ENCODE measurements at regions not wholly inside any gene's neighbourhood (a gene's known extent, or its start where the extent isn't known, plus 50 kb on each side); places are given as distances from the start of the nearest gene placed in this dataset.

GRCh38 chr2:144259332-144259731, 260.6 kb downstream of the ZEB2 start:
- Histone ChIP-seq H3K79me2 (ENCODE audit: low read depth) (peaks cover 17% of the 10 kb centered on the region), H3K4me1 (no peaks in the 10 kb centered on the region), H3F3A (ENCODE audit: low read depth) (no peaks in the 10 kb centered on the region), H3K4me2 (no peak overlapping the region), H3K27ac (no peak overlapping the region), H3K9me3 (ENCODE audit: low read depth) (peaks cover 16% of the 10 kb centered on the region), H3K36me3 (peaks cover 4% of the 10 kb centered on the region), H3K27me3 (no peaks in the 10 kb centered on the region), H4K20me1 (ENCODE audit: low read depth) (no peaks in the 10 kb centered on the region), H3K4me3 (no peak overlapping the region), H3K9ac (no peak overlapping the region), H2AFZ (replicated peaks) (no peak overlapping the region)
- no peak overlapping the region for H3K4me3 Mint-ChIP-seq
- no peaks in the 10 kb centered on the region for H3K27me3 Mint-ChIP-seq (ENCODE audit: insufficient read depth, low read depth)
- H3K36me3 Mint-ChIP-seq, result peaks cover 25% of the 10 kb centered on the region
- H3K27ac Mint-ChIP-seq, result no peak overlapping the region
- H3K9me3 Mint-ChIP-seq, result peaks cover 41% of the 10 kb centered on the region
- no peak for DNase-seq (ENCODE audit: low spot score)
- TF ChIP-seq EZH2 (IDR thresholded peaks at IDR 0.05) (no peak), CTCF (IDR thresholded peaks at IDR 0.05) (no peak), EZH2phosphoT487 (IDR thresholded peaks at IDR 0.05) (no peak)
- H3K4me1 Mint-ChIP-seq, result no peaks in the 10 kb centered on the region

GRCh38 chr2:144258154-144258553, 261.8 kb downstream of the ZEB2 start:
- no peaks in the 10 kb centered on the region for H4K20me1 ChIP-seq (ENCODE audit: low read depth)
- H3K9ac ChIP-seq, result no peak overlapping the region
- Mint-ChIP-seq H3K27ac (no peak overlapping the region), H3K4me1 (no peaks in the 10 kb centered on the region), H3K4me3 (no peak overlapping the region), H3K27me3 (ENCODE audit: insufficient read depth, low read depth) (no peaks in the 10 kb centered on the region), H3K36me3 (peaks cover 29% of the 10 kb centered on the region), H3K9me3 (peaks cover 52% of the 10 kb centered on the region)
- H2AFZ ChIP-seq (replicated peaks), result no peak overlapping the region
- no peak overlapping the region for H3K4me3 ChIP-seq
- peaks cover 25% of the 10 kb centered on the region for H3K9me3 ChIP-seq (ENCODE audit: low read depth)
- no peak for DNase-seq (ENCODE audit: low spot score)
- no peaks in the 10 kb centered on the region for H3F3A ChIP-seq (ENCODE audit: low read depth)
- no peak overlapping the region for H3K27ac ChIP-seq
- H3K27me3 ChIP-seq, result no peaks in the 10 kb centered on the region
- H3K4me1 ChIP-seq, result no peaks in the 10 kb centered on the region
- no peak overlapping the region for H3K4me2 ChIP-seq
- TF ChIP-seq EZH2 (IDR thresholded peaks at IDR 0.05), result no peak
- TF ChIP-seq CTCF (IDR thresholded peaks at IDR 0.05), result no peak
- TF ChIP-seq EZH2phosphoT487 (IDR thresholded peaks at IDR 0.05), result no peak
- peaks cover 17% of the 10 kb centered on the region for H3K79me2 ChIP-seq (ENCODE audit: low read depth)
- peaks cover 4% of the 10 kb centered on the region for H3K36me3 ChIP-seq

- peaks cover 34% of the 10 kb centered on the region for H3K36me3 Mint-ChIP-seq
- Histone ChIP-seq H3K4me1 (no peaks in the 10 kb centered on the region), H3F3A (ENCODE audit: low read depth) (no peaks in the 10 kb centered on the region), H3K79me2 (ENCODE audit: low read depth) (peaks cover 17% of the 10 kb centered on the region), H3K9ac (no peak overlapping the region), H3K27me3 (no peaks in the 10 kb centered on the region), H2AFZ (replicated peaks) (no peak overlapping the region), H3K36me3 (peaks cover 4% of the 10 kb centered on the region), H3K4me3 (no peak overlapping the region), H3K9me3 (ENCODE audit: low read depth) (peaks cover 33% of the 10 kb centered on the region), H4K20me1 (ENCODE audit: low read depth) (no peaks in the 10 kb centered on the region), H3K27ac (no peak overlapping the region), H3K4me2 (no peak overlapping the region)
- TF ChIP-seq CTCF (IDR thresholded peaks at IDR 0.05), result no peak
- H3K27me3 Mint-ChIP-seq (ENCODE audit: insufficient read depth, low read depth), result no peaks in the 10 kb centered on the region
- no peak overlapping the region for H3K4me3 Mint-ChIP-seq
- peaks cover 61% of the 10 kb centered on the region for H3K9me3 Mint-ChIP-seq
- no peaks in the 10 kb centered on the region for H3K4me1 Mint-ChIP-seq
- no peak overlapping the region for H3K27ac Mint-ChIP-seq
- DNase-seq (ENCODE audit: low spot score), result no peak
These were observed 262.8 kb downstream of the ZEB2 start for GRCh38 chr2:144256996-144257707.

Measured in neural progenitor cell (in vitro differentiated cells).